HuH-7 (cell line): ENCODE measurements at regions not wholly inside any gene's neighbourhood (a gene's known extent, or its start where the extent isn't known, plus 50 kb on each side); places are given as distances from the start of the nearest gene placed in this dataset.

ENCODE experiments used
- DNase-seq: peaks from one replicate; pipeline ENCODE4 v3.0.0; 2011; ENCODE audit warnings: low spot score

GRCh38 chr11:116077092-116077491, 572.9 kb upstream of the CADM1 start:
- no peak for DNase-seq

- DNase-seq, result no peak
Observed at GRCh38 chr11:116073854-116074837, 569.9 kb upstream of the CADM1 start.

GRCh38 chr11:116072601-116073410, 568.6 kb upstream of the CADM1 start:
- DNase-seq, result peak; percentile 16

GRCh38 chr11:116072133-116072532, 567.9 kb upstream of the CADM1 start:
- DNase-seq, result no peak

GRCh38 chr11:116071241-116071640, 567.0 kb upstream of the CADM1 start:
- DNase-seq, result no peak

- DNase-seq, result no peak
Observed at GRCh38 chr11:116070520-116070919, 566.3 kb upstream of the CADM1 start.

- DNase-seq, result no peak
Observed at GRCh38 chr11:116066777-116067176, 562.6 kb upstream of the CADM1 start.

- DNase-seq, result no peak
Observed at GRCh38 chr11:116065986-116066385, 561.8 kb upstream of the CADM1 start.

- no peak for DNase-seq
Observed at GRCh38 chr11:116065191-116065895, 561.1 kb upstream of the CADM1 start.

GRCh38 chr11:116062490-116063171, 558.4 kb upstream of the CADM1 start:
- DNase-seq, result no peak

- no peak for DNase-seq
Observed at GRCh38 chr11:116062129-116062489, 557.9 kb upstream of the CADM1 start.

GRCh38 chr11:116061322-116061721, 557.1 kb upstream of the CADM1 start:
- DNase-seq, result no peak

- DNase-seq, result no peak
Observed at GRCh38 chr11:116059919-116060318, 555.7 kb upstream of the CADM1 start.

- DNase-seq, result no peak
Observed at GRCh38 chr11:116057000-116057399, 552.8 kb upstream of the CADM1 start.

- DNase-seq, result no peak
Observed at GRCh38 chr11:116055064-116055463, 550.8 kb upstream of the CADM1 start.

- no peak for DNase-seq
Observed at GRCh38 chr11:116053548-116053919, 549.3 kb upstream of the CADM1 start.

- DNase-seq, result no peak
Observed at GRCh38 chr11:116052603-116053547, 548.7 kb upstream of the CADM1 start.

GRCh38 chr11:116051494-116051893, 547.3 kb upstream of the CADM1 start:
- no peak for DNase-seq

- DNase-seq, result no peak
Observed at GRCh38 chr11:116049383-116049782, 545.2 kb upstream of the CADM1 start.

GRCh38 chr11:116046127-116046526, 541.9 kb upstream of the CADM1 start:
- no peak for DNase-seq

GRCh38 chr11:116044941-116045340, 540.7 kb upstream of the CADM1 start:
- no peak for DNase-seq
